Tibial nerve (tissue), 4 donors: ENCODE measurements at regions not wholly inside any gene's neighbourhood (a gene's known extent, or its start where the extent isn't known, plus 50 kb on each side); places are given as distances from the start of the nearest gene placed in this dataset.

ENCODE experiments used
- DNase-seq, 2 donors: peaks; one replicate each; pipeline ENCODE4 v3.0.0-alpha.2; 2019; ENCODE audit warnings: low spot score in 2 of 2
- H3K27ac ChIP-seq, 4 donors: fragments of 200-600 bp; sonication (generic) in 3 of 4; one replicate each; pipeline ENCODE4 v1.5.1; 2017 to 2019; ENCODE audit warnings: mild to moderate bottlenecking in 1 of 4
- H3K27me3 ChIP-seq, 2 donors: fragments of 200-600 bp; sonication (generic) in 1 of 2; one replicate each; pipeline versions ENCODE4 v1.5.1 to v1.6.0; 2017 to 2019
- H3K36me3 ChIP-seq, 3 donors: fragments of 200-600 bp; sonication (generic); one replicate each; pipeline ENCODE4 v1.5.1; 2018 to 2019
- H3K4me1 ChIP-seq, 4 donors: fragments of 200-600 bp; sonication (generic) in 3 of 4; one replicate each; pipeline ENCODE4 v1.5.1; 2017 to 2019
- H3K4me3 ChIP-seq, 4 donors: fragments of 200-600 bp; sonication (generic) in 3 of 4; one replicate each; pipeline ENCODE4 v1.5.1; 2017 to 2019; ENCODE audit warnings: mild to moderate bottlenecking in 1 of 4, moderate library complexity in 1 of 4
- H3K9me3 ChIP-seq, 4 donors: fragments of 200-600 bp; sonication (generic) in 3 of 4; one replicate each; pipeline ENCODE4 v1.5.1; 2017 to 2019
- EP300 ChIP-seq, 2 donors: sonication (generic); formaldehyde crosslinking; IDR thresholded peaks; one replicate each; pipeline ENCODE4 v1.6.1; 2017; ENCODE audit warnings: antibody characterized with exemption in 2 of 2, mild to moderate bottlenecking in 1 of 2
- POLR2A ChIP-seq, 2 donors: fragments of 450-650 bp; IDR thresholded peaks; one replicate each; pipeline ENCODE4 v1.6.1; 2017; ENCODE audit warnings: antibody characterized with exemption in 2 of 2, mild to moderate bottlenecking in 2 of 2, moderate library complexity in 2 of 2
- WGBS, 2 donors: methylation state at CpG; one replicate each; pipeline ENCODE4 v1.1.5; 2018; 5-methylcytosine and 5-hydroxymethylcytosine counted together
- TF ChIP-seq, protein P1 (sequence below), 5 experiments: fragments of 200-600 bp in 3 of 5; fragments of 450-650 bp in 2 of 5; sonication (generic) in 3 of 5; IDR thresholded peaks; one replicate each; pipeline ENCODE4 v1.5.1; 2016 to 2019; ENCODE audit warnings: antibody characterized with exemption in 5 of 5, mild to moderate bottlenecking in 3 of 5, moderate library complexity in 2 of 5

DNA sequence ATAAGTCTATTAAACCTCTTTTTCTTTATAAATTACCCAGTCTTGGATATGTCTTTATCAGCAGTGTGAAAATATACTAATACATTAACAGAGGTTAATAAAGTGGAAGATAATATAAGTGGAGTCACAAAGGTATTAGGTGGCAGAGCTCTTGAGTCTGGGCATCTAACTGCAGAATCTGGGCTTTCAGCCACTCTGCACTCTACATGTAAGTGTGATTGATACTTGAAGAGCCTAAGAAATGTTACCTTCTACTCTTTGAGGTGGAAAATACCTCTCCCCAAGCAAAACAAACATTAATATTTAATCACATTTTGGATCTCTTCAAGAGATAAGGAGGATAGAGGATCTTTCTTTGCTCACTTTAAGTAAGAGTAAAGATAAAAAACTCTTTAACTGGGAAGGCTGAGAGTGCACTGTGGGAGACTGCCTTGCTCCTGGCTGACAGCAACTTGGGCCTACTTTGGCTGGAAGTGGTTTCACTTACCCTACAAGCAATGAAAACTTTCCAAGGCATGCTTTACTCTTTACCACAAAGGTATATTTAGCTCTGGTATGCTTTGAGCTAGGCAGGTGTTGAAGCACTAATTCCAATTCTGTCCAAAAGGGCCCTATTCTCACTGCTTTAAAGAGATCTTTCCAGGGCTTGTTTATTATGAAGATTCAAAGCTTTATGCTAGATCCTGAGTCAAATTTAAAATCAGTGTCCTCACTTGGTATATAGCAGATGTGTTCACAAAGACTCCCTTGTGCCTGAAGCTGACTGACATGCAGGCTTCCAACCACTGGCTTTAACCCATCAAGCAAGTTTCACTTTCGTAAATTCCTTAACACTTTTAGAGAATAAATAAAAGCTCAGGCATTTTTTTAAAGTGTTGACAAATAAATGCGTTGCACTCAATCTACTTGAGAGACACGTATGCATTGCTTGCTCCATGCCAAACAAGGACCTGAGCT is 245.3 kb upstream of the ZP4 start:
- no peaks in the 10 kb centered on the region for H3K9me3 ChIP-seq
- no peaks in the 10 kb centered on the region for H3K4me1 ChIP-seq
- H3K27ac ChIP-seq: no peak overlapping the region
- H3K36me3 ChIP-seq: no peaks in the 10 kb centered on the region
- no peak for DNase-seq
- TF ChIP-seq, protein P1, sequence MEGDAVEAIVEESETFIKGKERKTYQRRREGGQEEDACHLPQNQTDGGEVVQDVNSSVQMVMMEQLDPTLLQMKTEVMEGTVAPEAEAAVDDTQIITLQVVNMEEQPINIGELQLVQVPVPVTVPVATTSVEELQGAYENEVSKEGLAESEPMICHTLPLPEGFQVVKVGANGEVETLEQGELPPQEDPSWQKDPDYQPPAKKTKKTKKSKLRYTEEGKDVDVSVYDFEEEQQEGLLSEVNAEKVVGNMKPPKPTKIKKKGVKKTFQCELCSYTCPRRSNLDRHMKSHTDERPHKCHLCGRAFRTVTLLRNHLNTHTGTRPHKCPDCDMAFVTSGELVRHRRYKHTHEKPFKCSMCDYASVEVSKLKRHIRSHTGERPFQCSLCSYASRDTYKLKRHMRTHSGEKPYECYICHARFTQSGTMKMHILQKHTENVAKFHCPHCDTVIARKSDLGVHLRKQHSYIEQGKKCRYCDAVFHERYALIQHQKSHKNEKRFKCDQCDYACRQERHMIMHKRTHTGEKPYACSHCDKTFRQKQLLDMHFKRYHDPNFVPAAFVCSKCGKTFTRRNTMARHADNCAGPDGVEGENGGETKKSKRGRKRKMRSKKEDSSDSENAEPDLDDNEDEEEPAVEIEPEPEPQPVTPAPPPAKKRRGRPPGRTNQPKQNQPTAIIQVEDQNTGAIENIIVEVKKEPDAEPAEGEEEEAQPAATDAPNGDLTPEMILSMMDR (IDR thresholded peaks at IDR 0.05): no peak
- TF ChIP-seq EP300 (IDR thresholded peaks at IDR 0.05) (no peak), POLR2A (IDR thresholded peaks at IDR 0.05) (no peak)
- 55 to 62% methylated on average over 3 of the region's 3 CpGs for WGBS, 2 donors
- H3K4me3 ChIP-seq: no peak overlapping the region
- no peaks in the 10 kb centered on the region for H3K27me3 ChIP-seq

DNA sequence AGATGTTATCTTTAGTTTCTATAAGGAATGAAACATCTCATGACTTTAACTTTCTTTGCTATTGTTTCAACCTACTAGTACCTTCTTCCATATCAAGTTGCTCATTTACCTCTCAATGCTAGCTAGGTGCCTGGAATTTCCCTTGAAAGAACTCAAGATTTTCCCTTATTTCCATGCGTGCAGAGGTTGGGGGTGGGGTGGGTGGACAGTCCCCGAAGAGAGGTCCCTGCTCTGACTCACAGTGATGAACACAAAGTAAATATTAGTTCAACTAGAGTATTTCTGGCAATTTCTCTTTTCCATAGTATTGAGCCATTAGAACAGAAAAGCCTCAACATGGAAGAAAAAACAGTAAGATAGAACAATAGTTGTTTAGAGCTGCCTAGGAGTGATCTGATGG is 239.0 kb upstream of the ZP4 start:
- Histone ChIP-seq H3K36me3 (no peaks in the 10 kb centered on the region), H3K9me3 (no peaks in the 10 kb centered on the region), H3K4me1 (no peaks in the 10 kb centered on the region), H3K27ac (no peak overlapping the region), H3K4me3 (no peak overlapping the region), H3K27me3 (no peaks in the 10 kb centered on the region)
- WGBS, 2 donors: 61 to 67% methylated on average over 2 of the region's 2 CpGs
- no peak for DNase-seq
- TF ChIP-seq, protein P1 (IDR thresholded peaks at IDR 0.05): no peak
- TF ChIP-seq POLR2A (IDR thresholded peaks at IDR 0.05): no peak
- TF ChIP-seq EP300 (IDR thresholded peaks at IDR 0.05): no peak

DNA sequence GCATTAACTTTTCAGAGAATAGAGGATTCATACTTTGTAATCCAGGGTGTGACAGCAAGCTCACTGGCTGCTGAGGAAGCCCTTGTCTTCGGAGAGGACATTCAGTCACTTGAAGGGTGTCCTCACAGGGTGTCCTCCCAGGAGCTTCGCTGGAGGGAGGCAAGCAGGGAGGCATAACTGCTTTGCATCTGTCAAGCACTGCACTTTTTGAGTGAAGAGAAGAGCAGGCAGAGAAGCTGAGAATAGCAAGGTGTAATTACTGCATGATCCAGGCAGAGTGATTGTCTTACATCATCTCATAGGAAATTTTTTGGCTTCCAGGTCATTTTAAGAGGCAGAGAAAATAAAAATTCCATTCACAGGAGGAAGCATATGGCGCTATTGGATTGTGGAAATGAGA is 232.5 kb upstream of the ZP4 start:
- DNase-seq: no peak
- Histone ChIP-seq H3K9me3 (no peaks in the 10 kb centered on the region), H3K4me1 (no peaks in the 10 kb centered on the region), H3K4me3 (no peak overlapping the region), H3K27ac (no peak overlapping the region), H3K36me3 (no peaks in the 10 kb centered on the region), H3K27me3 (no peaks in the 10 kb centered on the region)
- TF ChIP-seq, protein P1 (IDR thresholded peaks at IDR 0.05): no peak
- no peak for TF ChIP-seq EP300 (IDR thresholded peaks at IDR 0.05)
- no peak for TF ChIP-seq POLR2A (IDR thresholded peaks at IDR 0.05)
- 74 to 78% methylated on average over 3 of the region's 3 CpGs for WGBS, 2 donors

DNA sequence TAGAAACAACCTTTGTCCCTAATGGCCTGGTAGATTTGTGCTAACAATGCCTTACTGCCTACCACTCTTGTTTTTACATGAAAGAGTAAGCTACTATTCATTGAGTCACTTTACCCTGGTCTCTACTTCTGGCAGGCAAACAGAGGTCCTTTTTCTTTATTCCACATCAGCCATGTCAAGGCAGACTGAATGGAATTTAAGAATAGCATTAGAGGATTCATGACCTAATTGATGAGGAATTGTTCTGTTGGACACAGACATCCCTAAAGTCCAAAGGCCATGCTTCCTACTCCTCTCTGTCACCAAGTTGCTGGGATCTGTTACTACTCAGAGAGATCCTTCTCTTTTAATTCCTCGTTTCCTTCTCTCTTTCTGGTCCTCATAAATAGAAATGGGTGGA is 229.1 kb upstream of the ZP4 start:
- Histone ChIP-seq H3K9me3 (no peaks in the 10 kb centered on the region), H3K27me3 (no peaks in the 10 kb centered on the region), H3K4me1 (no peaks in the 10 kb centered on the region), H3K27ac (no peak overlapping the region), H3K36me3 (no peaks in the 10 kb centered on the region), H3K4me3 (no peak overlapping the region)
- DNase-seq: no peak
- WGBS, 2 donors: 38 to 48% methylated on average over 1 of the region's 1 CpG
- TF ChIP-seq EP300 (IDR thresholded peaks at IDR 0.05): no peak
- TF ChIP-seq POLR2A (IDR thresholded peaks at IDR 0.05): no peak

DNA sequence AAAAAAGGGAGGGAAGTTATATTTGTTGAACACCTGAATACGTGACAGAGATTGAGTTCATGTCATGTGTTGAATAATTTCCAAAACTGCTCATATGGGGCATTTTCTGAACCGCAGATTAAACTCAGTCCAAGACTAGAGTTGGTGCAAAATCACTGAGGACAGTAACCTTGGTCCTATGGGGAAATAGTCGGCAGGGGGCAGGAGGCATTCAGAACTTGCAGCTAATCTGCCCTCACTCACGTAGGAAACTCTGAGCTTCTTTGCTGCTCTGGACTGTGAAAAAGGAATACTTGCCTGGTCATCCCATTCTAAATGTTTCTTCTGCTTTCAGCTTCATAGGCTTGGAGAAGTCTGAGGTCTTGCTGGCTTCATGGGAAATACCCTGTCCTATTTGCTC is 228.3 kb upstream of the ZP4 start:
- TF ChIP-seq EP300 (IDR thresholded peaks at IDR 0.05) (no peak), POLR2A (IDR thresholded peaks at IDR 0.05) (no peak)
- TF ChIP-seq, protein P1 (IDR thresholded peaks at IDR 0.05): no peak
- no peaks in the 10 kb centered on the region for H3K36me3 ChIP-seq
- no peaks in the 10 kb centered on the region for H3K4me1 ChIP-seq
- 58 to 67% methylated on average over 4 of the region's 4 CpGs for WGBS, 2 donors
- no peak for DNase-seq
- no peaks in the 10 kb centered on the region for H3K9me3 ChIP-seq
- H3K4me3 ChIP-seq: no peak overlapping the region
- no peaks in the 10 kb centered on the region for H3K27me3 ChIP-seq
- no peak overlapping the region for H3K27ac ChIP-seq
